ENCODE measurements at regions not wholly inside any gene's neighbourhood (a gene's known extent, or its start where the extent isn't known, plus 50 kb on each side); places are given as distances from the start of the nearest gene placed in this dataset.
"Not testable (repeated sequence)": the region's sequence is repeated elsewhere in the genome, so short reads cannot be mapped to it uniquely, and the experiment has no call there.

GRCh38 chr4:66091786-66092185, 421.5 kb upstream of the EPHA5 start:
- DNase-seq = no peak

GRCh38 chr4:66073961-66074360, 403.7 kb upstream of the EPHA5 start:
- no peak for DNase-seq

GRCh38 chr4:66071911-66072310, 401.6 kb upstream of the EPHA5 start:
- no peak for DNase-seq

DNA sequence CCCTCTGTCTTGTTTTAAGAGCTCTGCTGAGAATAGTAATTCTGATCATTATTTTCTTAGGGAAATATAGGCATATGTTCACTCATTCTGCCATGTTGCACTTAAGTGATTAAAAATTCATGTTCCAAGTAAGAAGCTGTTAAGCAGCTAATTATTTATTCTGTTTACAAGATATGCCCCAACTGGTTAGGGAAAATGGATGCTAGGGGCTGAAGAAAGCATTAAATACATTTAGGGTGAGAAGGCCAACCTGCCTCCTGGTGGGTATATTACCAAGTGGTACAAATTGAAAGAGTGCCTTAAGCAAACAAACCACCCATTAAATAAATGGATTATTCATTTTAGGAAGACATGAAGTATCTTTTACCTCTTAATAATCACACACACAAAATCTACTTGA, 392.6 kb upstream of the EPHA5 start:
- peak; percentile 66 for DNase-seq

DNA sequence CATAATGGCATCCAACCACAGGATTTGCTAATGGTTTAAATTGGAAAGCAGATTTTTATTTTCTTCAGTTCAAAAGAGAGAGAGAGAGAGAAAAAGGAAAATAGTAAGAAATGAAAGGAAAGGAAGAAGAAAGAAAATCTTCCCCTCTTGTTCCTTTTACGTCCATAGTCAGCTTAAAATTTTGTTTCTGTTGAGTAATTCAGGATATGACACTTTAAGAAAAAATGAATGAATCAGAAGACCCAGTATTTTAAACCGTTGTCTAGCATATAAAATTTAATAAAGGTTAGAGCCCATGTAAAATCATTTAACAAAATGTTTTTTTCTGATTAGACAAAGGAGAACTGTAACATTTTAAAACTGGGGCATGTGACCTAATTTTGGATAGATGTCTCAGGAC, 391.8 kb upstream of the EPHA5 start:
- no peak for DNase-seq

DNA sequence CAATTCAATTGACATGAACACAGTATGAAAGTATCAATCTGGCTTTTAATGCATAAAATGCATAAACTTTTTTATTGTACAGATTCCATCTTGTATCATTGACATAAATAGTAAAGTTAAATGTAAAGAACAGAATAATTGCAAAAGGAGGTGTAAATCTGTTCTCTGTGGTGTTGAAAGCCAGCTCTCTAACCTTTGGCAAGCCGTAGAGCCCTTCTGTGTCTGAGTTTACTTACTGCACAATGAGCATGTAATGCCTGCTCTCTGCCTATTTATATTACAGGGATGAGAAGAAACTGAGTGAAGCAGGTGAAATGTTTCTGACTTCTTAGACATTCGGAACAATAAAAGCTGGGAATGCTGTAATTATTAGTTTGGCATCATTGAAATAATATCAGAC, 389.3 kb upstream of the EPHA5 start:
- DNase-seq = peak; percentile 78

DNA sequence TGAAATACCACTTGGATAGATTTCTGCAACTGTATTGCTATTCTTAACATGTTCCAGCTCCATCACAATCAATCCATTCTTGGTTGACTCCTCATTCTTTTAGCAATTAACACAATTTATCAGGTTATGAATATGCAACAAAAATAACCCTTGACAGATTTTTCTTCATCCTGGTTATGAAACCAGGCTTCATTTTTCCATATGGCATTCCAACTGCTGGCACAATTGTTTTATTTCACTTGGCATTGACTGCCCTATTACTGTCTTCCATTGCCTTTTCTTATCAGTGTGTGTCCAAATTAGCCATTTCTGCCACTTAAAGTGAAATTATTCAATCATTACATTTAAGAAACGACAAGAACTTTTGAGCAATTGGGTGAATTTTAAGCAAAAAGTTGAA, 388.8 kb upstream of the EPHA5 start:
- DNase-seq = peak; percentile 82

DNA sequence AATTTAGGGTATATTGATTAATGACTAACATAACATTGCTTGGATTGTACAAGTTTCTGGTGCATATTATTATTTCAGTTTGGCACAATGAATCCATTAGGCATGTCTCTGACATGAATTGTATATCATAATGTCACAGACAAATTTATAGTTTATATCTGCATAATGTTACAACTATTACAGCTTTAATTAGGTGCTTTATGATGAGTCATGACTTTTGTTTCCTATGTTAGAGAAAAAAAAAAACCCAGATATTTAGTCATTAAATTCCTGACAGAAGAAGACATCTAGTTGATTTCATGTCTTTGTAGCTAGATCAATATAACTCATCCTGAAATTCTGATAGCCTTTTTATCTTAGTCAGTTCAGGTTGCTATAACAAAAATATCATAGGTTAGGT, 385.7 kb upstream of the EPHA5 start:
- DNase-seq = no peak

DNA sequence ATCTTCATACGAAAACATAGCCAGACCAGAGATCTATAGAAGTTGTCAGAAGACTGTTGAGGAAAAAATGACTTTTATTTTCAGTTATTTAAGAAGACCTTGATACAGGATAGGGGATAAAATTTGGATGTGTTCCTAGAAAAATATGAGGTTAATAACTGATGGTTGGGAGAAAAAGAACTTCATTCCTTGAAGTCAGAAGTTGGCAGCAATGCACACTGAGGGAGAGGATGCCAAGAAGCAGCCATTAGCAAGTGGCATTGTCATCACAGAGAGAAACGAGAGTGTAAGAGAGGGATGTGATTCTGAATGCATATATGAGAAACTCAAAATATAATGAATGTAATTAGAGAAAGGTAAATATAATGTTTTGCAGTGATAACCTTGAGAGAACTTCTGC, 382.1 kb upstream of the EPHA5 start:
- peak; percentile 84 for DNase-seq

DNA sequence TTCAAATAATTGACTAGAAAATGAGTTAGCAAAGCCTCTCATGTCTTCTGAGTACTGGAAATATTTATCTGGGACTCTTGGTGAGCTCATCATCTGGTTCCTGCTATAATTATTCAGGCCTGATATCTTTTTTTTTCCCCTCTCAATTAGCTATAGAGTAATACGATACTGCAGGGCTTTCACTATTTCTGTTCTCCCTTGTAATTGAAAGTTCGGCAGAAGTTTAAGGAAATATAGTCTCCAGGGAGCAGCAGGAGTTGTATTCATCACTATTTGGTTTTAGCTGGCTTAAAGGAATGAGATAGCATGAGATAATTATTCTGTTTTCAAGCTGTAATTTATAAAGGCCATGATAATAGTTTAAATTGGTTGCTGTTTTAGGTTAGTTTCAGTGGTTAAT, 378.6 kb upstream of the EPHA5 start:
- peak; percentile 36 for DNase-seq

GRCh38 chr4:66045913-66046312, 375.6 kb upstream of the EPHA5 start:
- no peak for DNase-seq

GRCh38 chr4:66035701-66036100, 365.4 kb upstream of the EPHA5 start:
- no peak for DNase-seq

DNA sequence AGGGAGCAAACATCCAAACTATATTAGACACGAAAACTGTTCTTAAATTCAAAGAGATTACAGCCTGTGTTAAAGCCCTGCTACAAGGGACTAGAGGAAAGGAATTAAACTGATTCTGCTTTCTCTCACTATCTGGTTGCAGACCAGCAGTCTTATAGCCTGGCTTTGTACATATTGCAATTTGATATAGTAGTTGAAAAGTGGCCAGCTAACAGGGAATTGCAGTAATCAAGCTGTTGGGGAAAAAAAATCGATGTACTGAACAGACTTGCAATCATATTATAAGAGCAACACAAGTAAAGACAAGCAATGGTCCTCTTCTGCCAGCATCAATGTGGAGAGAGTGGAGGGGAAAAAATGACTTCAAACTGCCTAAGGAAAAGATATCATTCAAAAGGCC, 364.4 kb upstream of the EPHA5 start:
- peak; percentile 77 for DNase-seq

- DNase-seq = peak; percentile 72
Measured at GRCh38 chr4:66034262-66034661, 364.0 kb upstream of the EPHA5 start.

DNA sequence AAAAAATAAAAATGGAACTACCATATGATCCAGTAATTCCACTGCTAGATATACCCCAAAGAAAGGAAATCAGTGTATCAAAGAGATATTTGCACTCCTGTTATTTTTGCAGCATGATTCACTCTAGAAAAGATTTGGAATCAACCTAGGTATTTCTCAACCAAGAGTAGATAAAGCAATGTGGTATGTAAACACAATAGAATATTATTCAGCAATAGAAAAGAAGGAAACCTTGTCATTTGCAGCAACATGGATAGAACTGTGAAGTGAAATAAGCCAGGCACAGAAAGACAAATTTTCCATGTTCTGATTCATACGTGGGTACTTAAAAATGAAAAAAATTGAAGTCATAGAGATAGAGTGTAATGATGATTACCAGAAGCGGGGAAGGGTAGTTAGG, 362.3 kb upstream of the EPHA5 start:
- DNase-seq = no peak

DNA sequence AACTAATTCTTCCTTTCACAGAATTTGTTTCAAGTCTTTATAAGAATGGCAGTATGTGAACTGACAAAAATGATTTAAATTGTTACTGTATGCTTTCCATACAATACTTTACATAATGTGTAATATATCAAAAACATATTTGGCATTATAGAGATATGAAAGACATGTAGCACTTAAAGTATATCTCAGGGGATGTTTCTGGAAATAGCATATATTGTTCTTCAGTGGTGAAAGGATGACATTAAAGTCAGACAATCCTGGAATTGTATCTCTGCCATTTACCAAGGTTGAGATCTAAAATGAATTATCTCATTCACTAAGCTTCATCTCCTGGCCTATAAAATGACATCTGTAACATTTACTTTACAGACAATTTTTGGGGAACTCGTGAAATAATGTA, 358.4 kb upstream of the EPHA5 start:
- no peak for DNase-seq

DNA sequence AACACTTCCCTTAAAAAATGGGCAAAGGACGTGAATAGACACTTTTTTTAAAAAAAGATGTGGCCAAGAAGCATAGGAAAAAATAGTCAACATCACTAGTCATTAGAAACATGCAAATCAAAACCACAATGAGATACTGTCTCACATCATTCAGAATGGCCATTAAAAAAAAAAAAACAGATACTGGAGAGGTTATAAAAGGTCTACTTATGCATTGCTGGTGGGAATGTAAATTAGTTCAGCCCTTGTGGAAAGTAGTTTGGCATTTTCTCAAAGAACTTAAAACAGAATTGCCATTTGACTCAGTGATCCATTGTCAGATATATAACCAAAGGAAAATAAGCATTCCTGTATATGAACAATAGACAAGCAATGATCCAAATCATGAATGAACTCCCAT, 352.8 kb upstream of the EPHA5 start:
- DNase-seq = no peak

- no peak for DNase-seq
Measured at GRCh38 chr4:66017671-66018070, 347.4 kb upstream of the EPHA5 start.

DNA sequence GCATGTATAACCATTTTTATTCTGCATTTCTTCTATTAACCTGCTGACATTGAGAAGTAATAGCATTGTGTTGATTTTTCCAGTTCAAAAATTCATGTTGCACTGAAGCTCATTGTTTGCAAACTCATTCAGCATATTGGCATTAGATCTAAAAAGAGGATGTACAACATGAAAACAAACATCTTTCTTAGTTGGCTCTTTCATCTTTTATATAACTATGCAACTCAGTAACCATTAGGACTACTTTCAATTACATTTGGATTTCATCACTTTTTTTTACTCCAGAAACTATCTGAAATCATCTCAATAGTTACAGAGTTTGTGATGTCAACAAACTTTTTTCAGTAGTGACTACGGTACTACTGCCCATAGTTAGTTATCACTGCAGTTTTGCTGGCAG, 346.0 kb upstream of the EPHA5 start:
- no peak for DNase-seq

- no peak for DNase-seq
Measured at GRCh38 chr4:66014146-66014765, 344.0 kb upstream of the EPHA5 start.

GRCh38 chr4:66000510-66001117, 330.3 kb upstream of the EPHA5 start:
- peak; percentile 55 for DNase-seq

DNA sequence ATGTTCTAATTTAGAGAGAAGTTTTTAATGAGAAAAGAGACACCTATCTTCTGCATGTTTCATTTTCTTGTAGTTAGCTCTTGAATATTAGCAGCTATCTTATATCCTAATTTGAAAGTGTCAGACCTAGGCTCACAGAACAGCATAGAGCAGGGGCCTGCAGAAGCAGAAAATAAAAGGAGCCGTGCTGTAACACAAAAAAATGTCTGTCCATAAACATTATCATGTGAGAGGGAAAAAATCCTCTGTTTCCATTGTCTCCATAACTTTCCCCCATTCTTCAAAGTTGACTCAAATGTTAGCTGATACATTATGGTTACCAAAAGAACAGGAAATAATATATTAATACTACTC, 329.2 kb upstream of the EPHA5 start:
- no peak for DNase-seq

GRCh38 chr4:65998807-65999517, 328.7 kb upstream of the EPHA5 start:
- DNase-seq = not testable (repeated sequence)

- no peak for DNase-seq
Measured at GRCh38 chr4:65983061-65983460, 312.8 kb upstream of the EPHA5 start.

GRCh38 chr4:65976287-65976686, 306.0 kb upstream of the EPHA5 start:
- no peak for DNase-seq
